B cell (primary cell): ENCODE measurements at regions not wholly inside any gene's neighbourhood (a gene's known extent, or its start where the extent isn't known, plus 50 kb on each side); places are given as distances from the start of the nearest gene placed in this dataset.

ENCODE experiments used
- EZH2 ChIP-seq: IDR thresholded peaks from 2 replicates; pipeline ENCODE4 v1.6.1; 2012; ENCODE audit warnings: borderline replicate concordance, low read depth, mild to moderate bottlenecking, moderate library complexity, low read length; ENCODE audit not compliant: insufficient read depth, poor library complexity, severe bottlenecking
- TF ChIP-seq, protein P1 (sequence below): fragments of 200-600 bp; IDR thresholded peaks from one replicate; pipeline ENCODE4 v1.8.0; 2022; ENCODE audit warnings: antibody characterized with exemption, mild to moderate bottlenecking

DNA sequence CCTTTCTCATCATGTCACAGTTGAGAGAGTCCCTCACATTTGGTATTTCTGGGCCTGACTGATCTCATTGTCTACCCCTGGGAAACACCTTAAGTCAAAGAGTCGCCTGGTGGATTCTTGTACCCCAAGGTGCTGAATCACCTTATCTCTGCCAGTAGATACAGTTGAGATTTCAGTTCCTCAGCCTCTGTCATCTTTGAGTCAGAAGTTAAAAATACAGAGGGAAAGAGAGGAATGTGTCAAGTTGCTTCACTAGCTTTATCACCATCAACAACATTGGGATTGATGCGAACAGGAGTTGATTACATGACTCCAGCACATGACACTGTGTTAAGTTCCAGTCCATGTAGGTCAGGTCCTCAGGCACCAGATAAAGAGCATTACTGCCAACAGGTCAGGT lies 513.0 kb downstream of the NUF2 start:
- TF ChIP-seq, protein P1, sequence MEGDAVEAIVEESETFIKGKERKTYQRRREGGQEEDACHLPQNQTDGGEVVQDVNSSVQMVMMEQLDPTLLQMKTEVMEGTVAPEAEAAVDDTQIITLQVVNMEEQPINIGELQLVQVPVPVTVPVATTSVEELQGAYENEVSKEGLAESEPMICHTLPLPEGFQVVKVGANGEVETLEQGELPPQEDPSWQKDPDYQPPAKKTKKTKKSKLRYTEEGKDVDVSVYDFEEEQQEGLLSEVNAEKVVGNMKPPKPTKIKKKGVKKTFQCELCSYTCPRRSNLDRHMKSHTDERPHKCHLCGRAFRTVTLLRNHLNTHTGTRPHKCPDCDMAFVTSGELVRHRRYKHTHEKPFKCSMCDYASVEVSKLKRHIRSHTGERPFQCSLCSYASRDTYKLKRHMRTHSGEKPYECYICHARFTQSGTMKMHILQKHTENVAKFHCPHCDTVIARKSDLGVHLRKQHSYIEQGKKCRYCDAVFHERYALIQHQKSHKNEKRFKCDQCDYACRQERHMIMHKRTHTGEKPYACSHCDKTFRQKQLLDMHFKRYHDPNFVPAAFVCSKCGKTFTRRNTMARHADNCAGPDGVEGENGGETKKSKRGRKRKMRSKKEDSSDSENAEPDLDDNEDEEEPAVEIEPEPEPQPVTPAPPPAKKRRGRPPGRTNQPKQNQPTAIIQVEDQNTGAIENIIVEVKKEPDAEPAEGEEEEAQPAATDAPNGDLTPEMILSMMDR, result no peak
- no peak for TF ChIP-seq EZH2
